H1 (cell line): ENCODE measurements at regions not wholly inside any gene's neighbourhood (a gene's known extent, or its start where the extent isn't known, plus 50 kb on each side); places are given as distances from the start of the nearest gene placed in this dataset.

Experiments
- CHD1 ChIP-seq: IDR thresholded peaks from 2 replicates; pipeline ENCODE4 v1.6.1; 2012; ENCODE audit warnings: low read depth, low read length, improper control_type of control experiment
- EZH2 ChIP-seq: fragments of 200-600 bp; sonication (generic); IDR thresholded peaks from 2 replicates; pipeline ENCODE4 v1.7.1; 2012; ENCODE audit warnings: low read depth, mild to moderate bottlenecking, moderate library complexity, low read length, inconsistent platforms; ENCODE audit not compliant: severe bottlenecking
- JUND ChIP-seq: IDR thresholded peaks from 2 replicates; pipeline ENCODE4 v1.6.1; 2011; ENCODE audit warnings: mild to moderate bottlenecking, improper control_type of control experiment, low read length
- KDM1A ChIP-seq: fragments of 200-600, 300-600 bp; sonication (generic); IDR thresholded peaks from 2 replicates; pipeline ENCODE4 v1.7.1; 2016; ENCODE audit warnings: mild to moderate bottlenecking, low read length, borderline replicate concordance
- NRF1 ChIP-seq: IDR thresholded peaks from 2 replicates; pipeline ENCODE4 v1.6.1; 2011; ENCODE audit warnings: mild to moderate bottlenecking, low read depth, low read length, improper control_type of control experiment
- PHF8 ChIP-seq: fragments of 200-600 bp; sonication (generic); conservative IDR thresholded peaks from 2 replicates; pipeline ENCODE4 v1.7.1; 2012; ENCODE audit warnings: low read depth, mild to moderate bottlenecking, inconsistent platforms, low read length, moderate library complexity
- POLR2A ChIP-seq, 2 experiments: IDR thresholded peaks; 1 replicate in 1 of 2; 2 replicates in 1 of 2; pipeline ENCODE4 v1.6.1; 2011; ENCODE audit warnings: low read depth in 2 of 2, low read length in 2 of 2, mild to moderate bottlenecking in 2 of 2; ENCODE audit errors: control extremely low read depth in 1 of 2
- POLR2AphosphoS5 ChIP-seq: IDR thresholded peaks from 2 replicates; pipeline ENCODE4 v1.6.1; 2011; ENCODE audit warnings: low read depth, low read length
- RAD21 ChIP-seq, 2 experiments: IDR thresholded peaks in 1 of 2; conservative IDR thresholded peaks in 1 of 2; 2 replicates each; pipeline ENCODE4 v1.6.1; 2011; ENCODE audit warnings: low read depth in 2 of 2, low read length in 2 of 2, improper control_type of control experiment in 1 of 2, inconsistent platforms in 1 of 2, mild to moderate bottlenecking in 1 of 2, moderate library complexity in 1 of 2
- RBBP5 ChIP-seq: IDR thresholded peaks from 2 replicates; pipeline ENCODE4 v1.7.1; 2012; ENCODE audit warnings: low read depth, mild to moderate bottlenecking, inconsistent platforms, low read length, moderate library complexity, borderline replicate concordance
- RNF2 ChIP-seq: fragments of 200-900, 300-1000 bp; sonication (generic); IDR thresholded peaks from 2 replicates; pipeline ENCODE4 v1.7.1; 2016; ENCODE audit warnings: borderline replicate concordance, low read depth, mild to moderate bottlenecking, antibody characterized with exemption, low read length; ENCODE audit not compliant: poor library complexity, severe bottlenecking; ENCODE audit errors: missing control alignments
- SRF ChIP-seq: IDR thresholded peaks from 2 replicates; pipeline ENCODE4 v1.6.1; 2011; ENCODE audit warnings: mild to moderate bottlenecking, low read depth, low read length, moderate library complexity
- TF ChIP-seq, protein P1 (sequence below), 3 experiments: IDR thresholded peaks; 1 replicate in 2 of 3; 2 replicates in 1 of 3; pipeline versions ENCODE4 v1.5.1 to v1.6.1; 2011; ENCODE audit warnings: low read length in 3 of 3, mild to moderate bottlenecking in 3 of 3, inconsistent platforms in 2 of 3, low read depth in 1 of 3, moderate library complexity in 1 of 3; ENCODE audit not compliant: insufficient read depth in 1 of 3; ENCODE audit errors: control extremely low read depth in 1 of 3
- TF ChIP-seq, protein P2 (sequence below): IDR thresholded peaks from 2 replicates; pipeline ENCODE4 v1.6.1; 2012; ENCODE audit warnings: low read length, inconsistent platforms

- TF ChIP-seq POLR2AphosphoS5 (no peak), POLR2A (IDR thresholded peaks at IDR 0.05; ENCODE audit: control extremely low read depth in 1 of 2, low read depth in 2 of 2, low read length in 2 of 2) (no peak), RBBP5 (no peak), RAD21 (IDR thresholded peaks at IDR 0.05 in 1 of 2, conservative IDR thresholded peaks at IDR 0.05 in 1 of 2; ENCODE audit: low read depth in 2 of 2, low read length in 2 of 2) (no peak), PHF8 (no peak), CHD1 (no peak), KDM1A (no peak), EZH2 (no peak), JUND (no peak), RNF2 (no peak), SRF (no peak), NRF1 (no peak)
- TF ChIP-seq, protein P1, sequence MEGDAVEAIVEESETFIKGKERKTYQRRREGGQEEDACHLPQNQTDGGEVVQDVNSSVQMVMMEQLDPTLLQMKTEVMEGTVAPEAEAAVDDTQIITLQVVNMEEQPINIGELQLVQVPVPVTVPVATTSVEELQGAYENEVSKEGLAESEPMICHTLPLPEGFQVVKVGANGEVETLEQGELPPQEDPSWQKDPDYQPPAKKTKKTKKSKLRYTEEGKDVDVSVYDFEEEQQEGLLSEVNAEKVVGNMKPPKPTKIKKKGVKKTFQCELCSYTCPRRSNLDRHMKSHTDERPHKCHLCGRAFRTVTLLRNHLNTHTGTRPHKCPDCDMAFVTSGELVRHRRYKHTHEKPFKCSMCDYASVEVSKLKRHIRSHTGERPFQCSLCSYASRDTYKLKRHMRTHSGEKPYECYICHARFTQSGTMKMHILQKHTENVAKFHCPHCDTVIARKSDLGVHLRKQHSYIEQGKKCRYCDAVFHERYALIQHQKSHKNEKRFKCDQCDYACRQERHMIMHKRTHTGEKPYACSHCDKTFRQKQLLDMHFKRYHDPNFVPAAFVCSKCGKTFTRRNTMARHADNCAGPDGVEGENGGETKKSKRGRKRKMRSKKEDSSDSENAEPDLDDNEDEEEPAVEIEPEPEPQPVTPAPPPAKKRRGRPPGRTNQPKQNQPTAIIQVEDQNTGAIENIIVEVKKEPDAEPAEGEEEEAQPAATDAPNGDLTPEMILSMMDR (IDR thresholded peaks at IDR 0.05; ENCODE audit: control extremely low read depth in 1 of 3, insufficient read depth in 1 of 3, low read depth in 1 of 3, low read length in 3 of 3): no peak
- TF ChIP-seq, protein P2, sequence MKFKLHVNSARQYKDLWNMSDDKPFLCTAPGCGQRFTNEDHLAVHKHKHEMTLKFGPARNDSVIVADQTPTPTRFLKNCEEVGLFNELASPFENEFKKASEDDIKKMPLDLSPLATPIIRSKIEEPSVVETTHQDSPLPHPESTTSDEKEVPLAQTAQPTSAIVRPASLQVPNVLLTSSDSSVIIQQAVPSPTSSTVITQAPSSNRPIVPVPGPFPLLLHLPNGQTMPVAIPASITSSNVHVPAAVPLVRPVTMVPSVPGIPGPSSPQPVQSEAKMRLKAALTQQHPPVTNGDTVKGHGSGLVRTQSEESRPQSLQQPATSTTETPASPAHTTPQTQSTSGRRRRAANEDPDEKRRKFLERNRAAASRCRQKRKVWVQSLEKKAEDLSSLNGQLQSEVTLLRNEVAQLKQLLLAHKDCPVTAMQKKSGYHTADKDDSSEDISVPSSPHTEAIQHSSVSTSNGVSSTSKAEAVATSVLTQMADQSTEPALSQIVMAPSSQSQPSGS: no peak
These were observed 118.7 kb upstream of the CHRDL1 start for GRCh38 chrX:110914281-110914680.
